Neural cell (in vitro differentiated cells): ENCODE measurements at regions not wholly inside any gene's neighbourhood (a gene's known extent, or its start where the extent isn't known, plus 50 kb on each side); places are given as distances from the start of the nearest gene placed in this dataset.

ENCODE experiments used
- H2AFZ ChIP-seq: fragments of 200-600, 300-800 bp; sonication (generic), shearing (Covaris generic); 2 replicates; pipeline ENCODE4 v1.6.0; 2014; ENCODE audit warnings: low read depth, mild to moderate bottlenecking, antibody characterized with exemption, low read length, moderate library complexity
- H3F3A ChIP-seq: fragments of 200-600 bp; shearing (Covaris generic); 2 replicates; pipeline ENCODE4 v1.6.1; 2016; ENCODE audit warnings: mild to moderate bottlenecking, moderate library complexity, mixed read lengths, antibody characterized with exemption, low read length; ENCODE audit not compliant: insufficient read depth, poor library complexity, severe bottlenecking
- H3K27ac ChIP-seq: fragments of 200-600, 300-800 bp; sonication (generic), shearing (Covaris generic); 2 replicates; pipeline ENCODE4 v1.5.1; 2014; ENCODE audit warnings: mild to moderate bottlenecking, low read length, moderate library complexity
- H3K27me3 ChIP-seq: fragments of 300-800, 200-600 bp; sonication (generic), shearing (Covaris generic); 2 replicates; pipeline ENCODE4 v1.6.0; 2014; ENCODE audit warnings: mild to moderate bottlenecking, low read depth, low read length, moderate library complexity; ENCODE audit not compliant: insufficient read depth
- H3K36me3 ChIP-seq: fragments of 300-800, 200-600 bp; sonication (generic), shearing (Covaris generic); 2 replicates; pipeline ENCODE4 v1.5.1; 2014; ENCODE audit warnings: mild to moderate bottlenecking, antibody characterized with exemption, low read length, moderate library complexity; ENCODE audit not compliant: insufficient read depth
- H3K4me2 ChIP-seq: fragments of 300-800, 200-600 bp; sonication (generic), shearing (Covaris generic); 2 replicates; pipeline ENCODE4 v1.6.0; 2014; ENCODE audit warnings: mild to moderate bottlenecking, low read length
- H3K4me3 ChIP-seq: fragments of 300-800, 200-600 bp; sonication (generic), shearing (Covaris generic); 2 replicates; pipeline ENCODE4 v1.5.1; 2014; ENCODE audit warnings: mild to moderate bottlenecking, low read length, moderate library complexity
- H3K79me2 ChIP-seq: fragments of 200-600 bp; shearing (Covaris generic); replicated peaks from 2 replicates; pipeline ENCODE4 v1.6.0; 2014; ENCODE audit warnings: mild to moderate bottlenecking, low read length, moderate library complexity; ENCODE audit not compliant: insufficient read depth
- H3K9ac ChIP-seq: fragments of 300-800, 200-600 bp; sonication (generic), shearing (Covaris generic); 2 replicates; pipeline ENCODE4 v1.6.1; 2016; ENCODE audit warnings: mild to moderate bottlenecking, low read length, mixed read lengths
- H3K9me2 ChIP-seq: fragments of 200-600 bp; shearing (Covaris generic); 2 replicates; pipeline ENCODE4 v1.6.1; 2016; ENCODE audit warnings: mild to moderate bottlenecking, low read length, mixed read lengths; ENCODE audit not compliant: insufficient read depth
- H3K9me3 ChIP-seq: fragments of 200-600, 300-800 bp; sonication (generic), shearing (Covaris generic); 2 replicates; pipeline ENCODE4 v1.6.1; 2016; ENCODE audit warnings: mild to moderate bottlenecking, mixed run types, low read length, moderate library complexity, mixed read lengths
- H4K20me1 ChIP-seq: fragments of 200-600 bp; shearing (Covaris generic); 2 replicates; pipeline ENCODE4 v1.6.1; 2016; ENCODE audit warnings: mild to moderate bottlenecking, mixed run types; ENCODE audit not compliant: insufficient read depth
- CTCF ChIP-seq: fragments of 450-650 bp; IDR thresholded peaks from 2 replicates; pipeline ENCODE4 v1.5.1; 2014; ENCODE audit warnings: antibody characterized with exemption, mild to moderate bottlenecking, moderate library complexity; ENCODE audit not compliant: poor library complexity, severe bottlenecking
- EP300 ChIP-seq: fragments of 450-650 bp; conservative IDR thresholded peaks from 2 replicates; pipeline ENCODE4 v1.6.1; 2014; ENCODE audit warnings: antibody characterized with exemption, mild to moderate bottlenecking, moderate library complexity; ENCODE audit not compliant: poor library complexity, severe bottlenecking
- EZH2 ChIP-seq: fragments of 200-600, 300-800 bp; shearing (Covaris generic), sonication (generic); IDR thresholded peaks from 2 replicates; pipeline ENCODE4 v1.6.1; 2014; ENCODE audit warnings: antibody characterized with exemption, low read length, borderline replicate concordance, mild to moderate bottlenecking; ENCODE audit not compliant: insufficient read depth, poor library complexity, severe bottlenecking
- MXI1 ChIP-seq: fragments of 450-650 bp; conservative IDR thresholded peaks from 2 replicates; pipeline ENCODE4 v1.6.1; 2014; ENCODE audit warnings: antibody characterized with exemption, mild to moderate bottlenecking; ENCODE audit not compliant: poor library complexity, severe bottlenecking
- POLR2AphosphoS5 ChIP-seq: IDR thresholded peaks from 2 replicates; pipeline ENCODE4 v1.6.1; 2012
- RAD21 ChIP-seq: fragments of 450-650 bp; conservative IDR thresholded peaks from 2 replicates; pipeline ENCODE4 v1.6.1; 2014; ENCODE audit warnings: antibody characterized with exemption, mild to moderate bottlenecking, moderate library complexity
- SMC3 ChIP-seq: fragments of 450-650 bp; conservative IDR thresholded peaks from 2 replicates; pipeline ENCODE4 v1.6.1; 2014; ENCODE audit warnings: antibody characterized with exemption, mild to moderate bottlenecking, moderate library complexity; ENCODE audit not compliant: poor library complexity
- TAF1 ChIP-seq: IDR thresholded peaks from 2 replicates; pipeline ENCODE4 v1.6.1; 2012; ENCODE audit warnings: low read depth
- TF ChIP-seq, protein P1 (sequence below): IDR thresholded peaks from 2 replicates; pipeline ENCODE4 v1.6.1; 2012; ENCODE audit warnings: borderline replicate concordance

GRCh38 chr1:185679220-185679619 lies 55.0 kb upstream of the HMCN1 start:
- Histone ChIP-seq H3K9me2 (no peaks in the 10 kb centered on the region), H3K27me3 (no peaks in the 10 kb centered on the region), H4K20me1 (no peaks in the 10 kb centered on the region), H3K9me3 (no peaks in the 10 kb centered on the region), H3K4me2 (no peak overlapping the region), H3K9ac (no peak overlapping the region), H3K27ac (no peak overlapping the region), H3K79me2 (no peaks in the 10 kb centered on the region), H3F3A (no peaks in the 10 kb centered on the region), H3K36me3 (no peaks in the 10 kb centered on the region), H3K4me3 (no peak overlapping the region), H2AFZ (no peak overlapping the region)
- TF ChIP-seq, protein P1, sequence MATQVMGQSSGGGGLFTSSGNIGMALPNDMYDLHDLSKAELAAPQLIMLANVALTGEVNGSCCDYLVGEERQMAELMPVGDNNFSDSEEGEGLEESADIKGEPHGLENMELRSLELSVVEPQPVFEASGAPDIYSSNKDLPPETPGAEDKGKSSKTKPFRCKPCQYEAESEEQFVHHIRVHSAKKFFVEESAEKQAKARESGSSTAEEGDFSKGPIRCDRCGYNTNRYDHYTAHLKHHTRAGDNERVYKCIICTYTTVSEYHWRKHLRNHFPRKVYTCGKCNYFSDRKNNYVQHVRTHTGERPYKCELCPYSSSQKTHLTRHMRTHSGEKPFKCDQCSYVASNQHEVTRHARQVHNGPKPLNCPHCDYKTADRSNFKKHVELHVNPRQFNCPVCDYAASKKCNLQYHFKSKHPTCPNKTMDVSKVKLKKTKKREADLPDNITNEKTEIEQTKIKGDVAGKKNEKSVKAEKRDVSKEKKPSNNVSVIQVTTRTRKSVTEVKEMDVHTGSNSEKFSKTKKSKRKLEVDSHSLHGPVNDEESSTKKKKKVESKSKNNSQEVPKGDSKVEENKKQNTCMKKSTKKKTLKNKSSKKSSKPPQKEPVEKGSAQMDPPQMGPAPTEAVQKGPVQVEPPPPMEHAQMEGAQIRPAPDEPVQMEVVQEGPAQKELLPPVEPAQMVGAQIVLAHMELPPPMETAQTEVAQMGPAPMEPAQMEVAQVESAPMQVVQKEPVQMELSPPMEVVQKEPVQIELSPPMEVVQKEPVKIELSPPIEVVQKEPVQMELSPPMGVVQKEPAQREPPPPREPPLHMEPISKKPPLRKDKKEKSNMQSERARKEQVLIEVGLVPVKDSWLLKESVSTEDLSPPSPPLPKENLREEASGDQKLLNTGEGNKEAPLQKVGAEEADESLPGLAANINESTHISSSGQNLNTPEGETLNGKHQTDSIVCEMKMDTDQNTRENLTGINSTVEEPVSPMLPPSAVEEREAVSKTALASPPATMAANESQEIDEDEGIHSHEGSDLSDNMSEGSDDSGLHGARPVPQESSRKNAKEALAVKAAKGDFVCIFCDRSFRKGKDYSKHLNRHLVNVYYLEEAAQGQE, result no peak
- no peak for TF ChIP-seq POLR2AphosphoS5
- no peak for TF ChIP-seq CTCF
- no peak for TF ChIP-seq TAF1
- TF ChIP-seq EP300, result no peak
- TF ChIP-seq SMC3, result no peak
- no peak for TF ChIP-seq MXI1
- TF ChIP-seq EZH2, result no peak
- no peak for TF ChIP-seq RAD21

- Histone ChIP-seq H4K20me1 (no peaks in the 10 kb centered on the region), H3K27me3 (no peaks in the 10 kb centered on the region), H3K9ac (no peak overlapping the region), H3K4me3 (no peak overlapping the region), H3K9me3 (no peaks in the 10 kb centered on the region), H3K4me2 (no peak overlapping the region), H3K9me2 (no peaks in the 10 kb centered on the region), H3K36me3 (no peaks in the 10 kb centered on the region), H2AFZ (no peak overlapping the region), H3K79me2 (no peaks in the 10 kb centered on the region), H3K27ac (no peak overlapping the region), H3F3A (no peaks in the 10 kb centered on the region)
- no peak for TF ChIP-seq POLR2AphosphoS5
- TF ChIP-seq TAF1, result no peak
- no peak for TF ChIP-seq EZH2
- no peak for TF ChIP-seq MXI1
- TF ChIP-seq SMC3, result no peak
- TF ChIP-seq, protein P1, result no peak
- TF ChIP-seq EP300, result no peak
- TF ChIP-seq CTCF, result no peak
- TF ChIP-seq RAD21, result no peak
These were observed 57.2 kb upstream of the HMCN1 start for GRCh38 chr1:185676969-185677368.
